Fibroblast of upper back skin (primary cell): ENCODE measurements at regions not wholly inside any gene's neighbourhood (a gene's known extent, or its start where the extent isn't known, plus 50 kb on each side); places are given as distances from the start of the nearest gene placed in this dataset.

Source experiments
- DNase-seq: peaks from one replicate; pipeline ENCODE4 v3.0.0-alpha.2; 2013

DNA sequence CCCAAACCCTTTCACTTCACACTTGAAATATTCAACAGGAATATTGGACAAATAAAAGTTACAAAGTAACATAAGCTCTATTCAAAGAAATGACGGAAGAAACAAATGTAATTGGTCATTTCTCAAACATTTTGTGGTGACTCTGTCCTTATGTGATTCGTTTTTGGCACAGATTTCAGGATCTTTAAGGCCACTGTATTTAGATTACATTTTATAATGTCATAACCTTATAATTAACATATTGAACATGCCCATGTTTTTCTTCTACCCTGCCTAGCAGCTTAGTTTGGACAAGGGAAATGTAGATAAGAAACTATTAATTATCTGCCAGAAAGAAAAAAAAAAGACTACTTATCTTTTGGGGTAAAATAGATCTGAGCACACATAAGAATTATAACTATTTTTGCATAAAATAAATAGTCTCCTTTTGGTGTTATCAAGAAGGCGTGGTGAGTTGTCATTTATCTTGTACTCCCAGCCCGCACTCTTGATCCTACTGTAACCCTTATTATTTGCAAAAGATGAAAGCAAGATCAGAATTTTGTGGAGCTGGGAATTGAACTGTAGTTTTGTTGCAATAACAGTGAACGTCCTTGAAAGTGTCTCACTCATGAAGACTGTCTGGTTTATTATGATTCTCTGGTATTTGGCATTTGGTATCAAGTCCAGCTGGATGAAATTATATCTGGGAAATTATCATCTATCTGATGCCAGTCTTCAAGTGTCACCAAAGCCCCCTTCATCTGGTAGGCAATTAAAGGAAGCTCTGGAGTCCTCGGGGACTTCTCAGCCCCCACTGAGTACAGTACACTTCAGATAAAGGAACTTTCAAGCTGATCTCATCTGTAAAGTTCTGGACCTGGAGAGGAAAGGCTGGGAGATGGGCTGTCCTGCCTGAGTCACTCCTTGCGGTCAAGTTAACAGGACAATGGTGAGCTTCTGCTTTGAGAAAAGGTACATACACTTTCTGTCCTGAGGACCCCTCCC, 175.7 kb upstream of the INHBA start:
- DNase-seq: peak; percentile 45

DNA sequence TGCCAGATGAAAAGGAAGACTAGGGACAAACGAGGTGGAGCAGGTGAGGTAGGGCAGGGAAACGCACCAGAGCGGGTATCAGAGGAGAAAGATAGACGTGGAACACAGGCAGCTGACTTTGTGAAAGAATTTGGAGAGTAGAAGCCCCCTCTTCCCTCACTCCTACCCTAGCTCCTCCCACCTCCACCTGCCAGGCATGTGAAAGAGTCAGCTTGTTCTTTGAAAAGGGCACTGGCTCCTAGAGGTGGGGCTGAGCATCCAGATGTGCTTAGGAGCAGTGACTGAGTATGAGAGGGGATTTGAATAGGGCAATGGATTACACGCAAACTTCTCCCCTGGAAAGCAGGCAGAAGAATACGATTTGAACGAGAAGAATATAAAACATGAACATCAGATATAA, 174.2 kb upstream of the INHBA start:
- DNase-seq: no peak

DNA sequence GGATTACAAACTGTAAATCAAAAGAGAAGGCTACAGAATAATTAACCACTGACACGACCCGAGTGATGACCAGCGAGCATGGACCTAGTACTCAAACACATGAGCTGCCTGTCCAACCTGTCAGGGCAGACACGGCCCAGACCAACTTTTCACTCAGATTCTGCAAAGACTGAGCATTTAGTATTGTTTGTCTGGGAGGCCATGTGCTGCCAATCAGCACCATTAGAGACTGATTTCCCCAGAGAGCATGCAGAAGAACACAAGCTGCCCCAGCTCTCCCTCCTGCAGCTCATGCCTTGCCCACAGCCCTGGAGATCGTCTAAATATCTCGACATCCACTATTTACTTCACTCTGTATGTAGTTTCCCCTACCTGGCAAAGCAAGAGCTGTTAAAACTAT, 172.6 kb upstream of the INHBA start:
- DNase-seq: no peak

DNA sequence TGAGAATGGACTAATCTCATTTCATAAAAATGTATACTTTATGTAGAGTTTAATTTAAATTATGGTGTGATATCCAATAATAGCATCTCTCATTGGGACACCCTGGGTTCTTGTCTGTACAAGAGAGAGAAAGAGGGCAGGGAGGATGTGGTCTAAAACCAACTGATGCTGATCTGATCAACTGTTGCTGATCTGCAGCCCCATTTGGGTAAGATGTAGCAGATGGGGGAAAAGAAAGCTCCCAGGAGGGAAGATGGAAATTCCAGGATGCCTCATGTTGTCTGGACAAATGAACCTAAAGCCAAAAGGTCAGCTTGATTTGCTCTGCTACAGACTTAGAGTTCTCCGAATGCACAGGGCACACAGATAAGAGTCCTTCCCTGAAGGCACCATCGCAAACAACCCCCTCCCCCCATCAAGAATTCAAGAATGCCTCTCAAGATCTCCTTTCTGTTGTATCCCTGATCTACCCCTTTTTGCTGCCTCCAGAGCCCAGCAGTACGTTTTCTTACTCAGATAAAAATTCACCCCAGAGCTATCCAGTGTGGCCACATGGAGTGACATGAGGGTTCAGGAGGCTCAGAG, 171.4 kb upstream of the INHBA start:
- peak; percentile 48 for DNase-seq

DNA sequence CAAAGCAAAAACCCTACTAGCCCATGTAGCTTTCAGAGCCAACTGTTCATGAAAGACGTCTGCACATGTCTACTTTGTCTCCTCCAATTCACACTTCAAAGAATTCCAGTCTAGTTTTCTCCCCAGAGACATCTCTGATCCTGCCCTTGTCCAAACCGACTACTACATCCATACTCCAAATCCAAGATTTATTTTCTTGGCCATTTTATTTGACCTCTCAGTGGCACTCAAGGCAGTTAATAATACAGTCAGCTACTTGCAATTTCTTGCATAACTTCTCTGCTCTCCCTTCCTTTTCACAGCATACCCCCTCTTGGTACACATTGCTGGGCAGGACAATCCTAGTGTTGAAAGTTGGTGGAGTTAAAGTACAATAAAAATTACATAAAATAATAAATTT, 170.9 kb upstream of the INHBA start:
- DNase-seq: peak; percentile 84

DNA sequence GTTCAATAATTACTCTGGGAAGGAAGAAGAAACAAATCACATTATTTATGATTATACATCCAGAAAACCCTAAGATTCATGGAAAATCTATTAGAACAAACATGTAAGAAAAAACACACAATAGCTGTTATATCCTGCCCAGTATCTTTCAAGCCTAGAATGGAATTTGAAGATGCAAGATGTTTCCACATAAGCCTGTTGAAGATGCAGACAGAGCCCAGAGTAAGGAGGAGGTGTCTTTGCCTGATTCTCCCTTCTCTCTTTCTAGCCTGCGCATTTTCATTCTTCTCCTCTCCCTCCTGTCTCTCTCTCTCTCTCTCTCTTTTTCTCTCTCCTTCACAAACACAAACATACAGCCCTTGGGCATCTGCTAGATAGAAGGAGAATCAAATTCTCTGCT, 170.1 kb upstream of the INHBA start:
- DNase-seq: peak; percentile 55

DNA sequence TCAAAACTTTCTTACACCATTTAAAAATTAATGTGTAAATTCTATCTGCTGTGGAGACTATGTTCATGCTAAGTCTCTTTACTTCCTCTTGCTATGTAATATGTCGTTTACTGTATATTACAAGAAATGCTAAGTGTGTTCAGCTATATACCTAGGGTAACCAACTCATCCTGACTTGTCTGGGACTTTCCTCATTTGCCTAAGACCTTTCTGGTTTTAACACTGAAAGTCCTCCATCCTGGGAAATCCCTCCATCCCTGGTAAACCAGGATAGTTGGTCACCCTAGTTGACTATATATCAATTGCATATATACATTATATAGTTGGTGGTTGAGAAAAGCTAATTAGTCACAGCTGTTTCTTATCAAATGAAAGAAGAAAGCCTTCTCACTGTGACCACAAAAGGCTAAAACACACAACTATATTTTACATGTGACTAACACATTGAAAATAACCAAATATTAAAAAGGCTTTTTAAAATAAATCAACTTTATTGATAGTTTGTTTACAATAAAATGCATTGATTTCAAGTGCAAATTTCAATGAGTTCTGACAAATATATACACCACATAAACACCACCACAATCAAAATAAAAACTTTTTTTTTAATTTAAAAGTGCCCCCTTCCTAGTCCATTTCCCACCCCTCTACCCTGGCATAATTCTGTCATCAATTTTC, 167.7 kb upstream of the INHBA start:
- peak; percentile 76 for DNase-seq

DNA sequence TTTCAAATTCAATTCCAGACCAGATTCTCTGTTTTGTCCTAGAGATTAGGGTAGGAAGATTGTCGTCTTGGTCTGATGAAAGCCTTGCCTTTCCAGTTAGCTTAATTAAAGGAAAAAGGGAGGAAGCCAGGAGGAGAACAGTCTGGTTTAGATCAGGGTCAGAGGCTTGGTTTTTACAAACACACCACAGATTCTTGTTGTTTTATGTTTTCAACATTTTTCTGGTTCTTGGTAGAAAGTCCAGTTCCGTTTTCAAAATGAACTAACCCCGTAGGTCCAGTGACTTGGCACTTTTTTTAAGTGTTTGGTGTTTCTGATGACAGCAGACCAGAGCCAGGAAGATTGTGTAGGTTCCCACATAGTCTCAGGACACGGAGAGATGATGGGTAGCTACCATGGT, 167.1 kb upstream of the INHBA start:
- no peak for DNase-seq

DNA sequence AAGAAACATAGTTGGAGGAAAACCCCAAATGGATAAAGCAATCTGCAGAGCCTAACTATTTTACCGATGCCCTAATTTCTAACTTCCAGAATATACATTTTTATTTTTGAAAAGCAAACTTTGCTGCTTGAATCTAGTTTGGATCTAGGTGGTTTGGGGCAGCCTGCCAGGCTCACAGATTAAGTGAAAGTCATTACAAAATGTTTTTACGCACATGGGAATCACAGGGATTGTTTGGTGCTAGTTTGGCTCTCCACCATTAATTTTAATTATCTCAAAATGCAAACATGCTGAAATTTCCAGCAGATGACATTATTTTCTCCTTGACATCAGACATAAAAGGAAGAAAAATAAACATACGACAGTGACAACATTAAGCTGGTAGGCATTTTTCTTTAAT, 166.7 kb upstream of the INHBA start:
- DNase-seq: peak; percentile 38

DNA sequence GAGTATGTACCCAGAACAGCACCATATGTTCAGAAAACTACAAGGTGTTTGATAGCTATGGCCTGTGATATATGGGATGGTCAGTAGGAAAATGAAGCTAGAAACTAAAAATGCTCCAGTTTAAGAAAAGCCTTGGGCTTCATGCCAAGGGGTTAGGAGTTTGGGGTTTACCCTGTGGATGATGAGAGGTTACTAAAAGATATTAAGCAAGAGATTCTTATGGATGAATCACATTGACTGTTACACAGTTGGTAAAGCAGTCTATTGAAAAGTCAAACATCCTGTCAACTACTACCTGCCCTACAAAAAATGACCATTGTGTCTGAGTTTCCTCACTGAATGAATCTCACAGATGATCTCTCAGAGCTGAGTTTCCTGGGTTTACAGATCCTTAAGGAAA, 166.2 kb upstream of the INHBA start:
- peak; percentile 91 for DNase-seq

DNA sequence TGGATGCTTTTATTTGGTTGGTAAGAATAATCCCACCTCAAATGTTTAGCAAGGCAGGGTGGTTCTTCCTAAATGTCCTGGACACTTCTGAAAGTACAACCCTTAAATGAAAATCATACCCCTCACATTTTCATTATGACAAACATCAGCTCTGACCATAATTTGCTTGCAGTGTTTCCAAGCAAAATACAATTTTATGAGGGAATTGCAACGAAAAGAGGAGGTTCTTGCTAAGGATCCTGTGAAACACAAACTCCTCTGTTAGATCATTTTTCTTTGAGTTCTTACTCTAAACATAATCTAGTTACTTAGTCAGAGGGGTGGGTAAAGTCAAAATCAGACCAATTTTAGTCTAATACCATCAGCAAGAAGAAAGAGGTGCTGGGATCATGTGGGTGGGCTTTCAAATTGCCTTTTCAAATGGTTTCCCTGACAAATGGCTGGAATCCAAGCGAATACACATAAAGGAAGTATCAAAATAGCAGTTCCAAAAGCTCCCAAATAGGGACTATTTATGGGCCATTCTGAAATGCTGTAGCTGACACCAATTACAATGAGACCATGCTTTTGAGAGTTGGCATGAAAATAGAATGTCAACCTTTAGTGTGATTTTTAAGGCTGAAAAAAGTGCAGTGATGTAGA, 164.9 kb upstream of the INHBA start:
- DNase-seq: no peak

DNA sequence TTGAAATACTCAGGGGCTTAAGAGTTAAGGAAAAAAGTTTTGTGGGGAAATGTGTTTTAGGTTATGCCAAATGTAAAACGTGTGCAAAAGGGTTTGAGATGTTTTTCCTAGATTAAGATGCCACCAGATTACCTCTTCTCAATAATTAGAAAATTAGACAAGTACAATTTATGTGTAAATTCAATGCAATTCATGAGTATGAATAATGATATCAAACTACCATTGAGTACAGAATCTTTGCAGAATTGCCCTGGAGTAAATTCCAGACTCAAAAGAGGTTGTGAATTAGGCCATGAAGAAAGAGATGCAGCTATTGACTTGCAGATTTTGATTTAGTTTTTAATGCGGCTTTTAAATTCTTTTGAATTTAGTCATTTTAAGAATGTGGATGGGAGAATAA, 159.4 kb upstream of the INHBA start:
- DNase-seq: no peak

DNA sequence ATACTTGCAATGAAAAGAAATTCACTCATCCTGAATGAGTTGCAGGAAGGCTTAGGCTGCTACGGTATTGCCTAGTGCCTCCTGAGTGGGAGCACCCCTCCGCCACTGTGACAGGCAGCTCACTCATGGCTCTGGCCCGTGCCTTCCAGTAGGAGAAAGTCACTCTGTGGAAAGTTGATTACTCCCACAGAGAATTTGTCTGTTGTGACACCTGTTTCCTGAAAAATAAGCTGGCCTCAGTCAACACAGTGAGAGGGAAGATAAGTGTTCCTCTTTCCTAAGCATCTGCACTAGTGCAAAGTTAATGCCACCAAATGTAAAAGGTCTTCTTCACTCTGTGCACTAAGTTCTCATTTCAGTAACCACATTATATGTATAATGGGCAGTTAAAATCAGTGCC, 158.8 kb upstream of the INHBA start:
- DNase-seq: no peak

DNA sequence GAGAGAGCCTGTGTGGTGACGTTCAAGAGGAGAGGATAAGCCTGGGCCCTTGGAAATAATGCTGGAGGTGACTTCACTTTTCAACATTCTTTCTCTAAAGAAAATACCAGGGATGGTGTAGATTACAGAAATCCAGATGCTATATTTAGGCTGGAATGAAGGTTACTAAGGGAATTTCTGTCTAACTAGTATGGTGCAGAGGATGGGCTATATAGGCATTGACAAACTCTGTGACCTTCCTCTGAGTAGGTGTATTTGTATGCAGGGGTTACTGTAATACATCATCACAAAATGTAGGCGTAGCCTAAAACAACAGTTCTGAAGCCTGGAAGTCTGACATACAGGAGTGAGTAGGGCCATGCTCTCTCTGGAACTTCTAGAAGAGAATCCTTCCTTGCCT, 155.3 kb upstream of the INHBA start:
- peak; percentile 66 for DNase-seq

DNA sequence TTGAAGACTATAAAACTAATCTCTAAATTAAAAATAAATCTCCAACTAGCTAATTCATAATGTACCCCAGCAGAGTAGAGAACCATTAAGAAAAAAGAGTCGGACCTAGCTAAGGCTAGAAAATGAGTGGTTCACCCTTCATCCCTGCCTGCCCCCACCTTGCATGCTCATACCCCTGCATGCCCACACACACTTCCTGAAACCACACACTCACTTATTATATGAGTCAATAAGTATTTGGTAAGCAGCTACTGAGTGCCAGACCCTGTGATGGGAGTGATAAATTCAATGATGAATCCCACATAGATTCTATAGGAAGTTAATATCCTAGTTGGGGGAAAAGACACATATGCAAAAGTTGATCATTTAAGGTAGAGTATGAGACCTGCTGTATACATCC, 152.9 kb upstream of the INHBA start:
- DNase-seq: peak; percentile 28

DNA sequence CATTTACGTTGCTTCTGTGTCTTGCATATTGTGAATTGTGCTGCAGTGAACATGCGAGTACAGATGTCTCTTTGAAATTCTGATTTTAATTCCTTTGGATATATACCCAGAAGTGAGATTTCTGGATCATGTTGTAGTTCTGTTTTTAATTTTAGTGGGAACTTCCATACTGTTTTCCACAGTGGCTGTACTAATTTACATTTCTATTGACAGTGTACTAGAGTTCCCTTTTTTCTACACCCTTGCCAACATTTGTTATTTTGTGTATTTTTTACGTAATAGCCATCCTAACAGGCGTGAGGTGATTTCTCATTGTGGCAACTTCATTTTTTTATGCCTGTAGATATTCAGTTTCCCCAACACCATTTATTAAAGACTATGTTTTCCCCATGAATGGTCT, 144.7 kb upstream of the INHBA start:
- DNase-seq: no peak

DNA sequence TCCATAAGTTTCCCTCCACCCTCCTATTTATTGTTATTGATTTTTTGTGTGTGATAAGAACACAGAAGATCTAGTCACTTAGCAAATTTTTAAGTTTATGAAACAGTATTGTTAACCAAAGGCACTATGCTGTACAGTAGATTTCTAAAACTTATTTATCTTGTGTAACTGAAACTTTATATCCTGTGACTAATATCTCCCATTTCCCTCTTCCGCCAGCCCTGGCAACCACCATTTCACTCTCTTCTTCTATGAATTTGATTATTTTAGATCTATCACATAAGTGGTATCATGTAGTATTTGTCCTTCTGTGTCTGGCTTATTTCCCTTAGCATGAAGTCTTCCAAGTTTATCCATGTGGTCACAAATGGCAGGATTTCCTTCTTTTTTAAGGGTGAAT, 144.3 kb upstream of the INHBA start:
- no peak for DNase-seq

DNA sequence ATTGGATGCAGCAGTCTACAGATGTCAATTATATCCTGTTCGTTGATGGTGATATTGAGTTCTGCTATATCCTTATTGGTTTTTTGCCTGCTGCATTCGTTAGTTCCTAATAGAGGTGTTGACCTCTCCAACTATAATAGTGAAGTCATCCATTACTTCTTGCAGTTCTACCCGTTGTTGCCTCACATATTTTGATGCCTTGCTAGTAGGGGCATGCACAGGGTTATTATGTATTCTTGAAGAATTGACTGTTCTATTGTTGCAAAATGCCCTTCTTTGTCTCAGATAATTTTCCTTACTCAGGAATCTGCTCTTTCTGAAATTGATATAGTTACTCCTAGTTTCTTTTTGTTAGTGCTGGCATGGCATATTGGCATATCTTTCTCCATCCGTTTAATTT, 140.1 kb upstream of the INHBA start:
- no peak for DNase-seq

DNA sequence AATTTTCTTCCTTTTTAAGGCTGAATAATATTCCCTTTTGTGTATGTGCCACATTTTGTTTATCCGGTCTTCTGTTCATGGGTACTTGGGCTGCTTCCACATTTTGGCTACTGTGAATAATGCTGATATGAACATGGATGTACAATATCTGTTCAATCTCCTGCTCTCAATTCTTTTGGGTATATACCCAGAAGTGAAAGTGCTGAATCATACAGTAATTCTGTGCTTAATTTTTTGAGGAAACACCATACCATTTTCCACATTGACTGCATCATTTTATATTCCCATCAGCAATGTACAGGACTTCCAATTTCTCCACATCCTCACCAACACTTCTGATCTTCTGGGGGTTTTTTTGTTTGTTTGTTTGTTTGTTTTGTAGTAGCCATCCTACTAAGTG, 135.0 kb upstream of the INHBA start:
- no peak for DNase-seq

DNA sequence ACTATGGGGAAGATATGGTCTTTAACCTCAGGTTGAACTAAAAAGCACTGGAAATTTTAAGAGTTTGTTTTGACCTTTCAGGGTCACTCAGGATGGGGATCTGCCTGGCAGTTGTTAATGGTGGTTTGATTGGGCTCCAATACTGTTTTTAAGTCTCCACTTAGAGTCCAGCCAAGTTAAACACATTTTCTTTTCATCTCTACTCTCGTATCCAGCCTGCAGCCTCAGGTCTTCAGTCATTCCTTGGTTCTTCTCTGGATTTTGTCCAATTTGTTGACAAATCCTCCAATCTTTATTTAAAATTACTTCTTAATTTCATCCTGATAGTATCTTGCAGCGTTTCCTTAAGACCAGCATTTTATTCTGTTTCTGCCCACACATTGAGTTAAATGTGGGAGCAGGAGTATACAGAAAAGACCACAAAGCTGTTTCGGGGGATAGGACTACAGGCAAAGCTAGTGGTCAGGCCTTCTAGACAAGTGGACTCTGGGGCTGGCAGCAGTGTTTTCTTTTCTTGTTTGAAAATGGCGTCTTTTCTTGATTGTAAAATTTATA, 133.2 kb upstream of the INHBA start:
- peak; percentile 27 for DNase-seq

DNA sequence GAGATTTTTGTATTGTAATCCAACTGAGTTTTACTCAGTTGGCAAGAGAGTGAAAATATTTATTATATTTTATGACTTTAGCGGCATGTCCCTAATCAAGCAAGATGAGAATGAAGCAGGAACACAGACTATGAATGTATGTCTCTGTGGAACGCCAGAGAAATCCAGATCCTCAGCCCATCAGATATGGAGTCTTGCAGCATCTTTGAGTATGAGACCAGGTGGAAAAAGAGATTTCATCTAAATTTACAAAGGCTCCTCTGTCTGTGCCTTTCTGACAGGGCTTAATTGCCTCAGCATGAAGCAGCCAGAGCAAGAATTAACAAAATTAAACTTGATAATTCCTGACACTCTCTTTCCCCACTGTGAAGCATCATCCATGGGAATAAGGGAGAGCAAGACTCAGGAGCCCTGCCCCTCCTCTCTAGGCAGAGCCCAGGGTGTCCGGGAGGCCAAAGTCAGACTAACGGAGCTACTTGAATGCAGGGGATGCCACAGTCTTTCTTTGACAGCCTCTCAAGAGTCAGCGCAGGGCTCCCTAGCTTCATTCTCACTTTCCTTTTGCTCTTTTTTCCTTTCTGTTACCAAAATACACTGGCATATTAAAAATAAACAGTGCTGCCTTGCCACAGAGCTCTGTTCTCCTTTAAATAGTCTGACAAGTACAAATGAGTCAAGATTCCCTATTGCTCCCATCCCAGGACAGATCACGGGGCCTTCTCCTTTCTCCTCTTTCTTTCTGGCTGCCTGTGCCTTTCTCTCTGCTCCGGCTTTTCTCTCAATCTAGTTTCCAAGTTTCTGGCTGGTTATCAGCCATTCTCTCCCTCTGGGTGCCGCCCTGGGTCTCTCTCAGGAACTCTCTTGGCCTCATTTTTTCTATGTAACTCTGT, 132.2 kb upstream of the INHBA start:
- no peak for DNase-seq

DNA sequence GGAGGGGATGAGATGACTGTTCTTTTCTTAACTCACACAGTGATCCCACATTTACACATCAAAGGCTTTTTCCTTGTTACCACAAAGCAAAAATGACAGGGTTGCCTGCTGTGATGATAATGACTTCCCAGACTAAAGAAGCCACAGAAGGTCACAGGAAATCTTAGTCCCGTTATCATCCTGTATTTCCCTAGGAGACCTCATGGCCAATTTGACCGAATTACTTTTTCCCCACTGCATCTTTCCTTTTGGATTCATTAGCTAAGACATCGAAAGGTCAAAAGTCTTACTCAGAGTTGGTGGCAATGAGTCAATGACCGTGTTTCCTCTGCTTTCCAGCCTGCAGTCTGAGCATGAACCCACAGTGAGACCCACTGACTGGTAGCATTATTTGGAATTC, 130.1 kb upstream of the INHBA start:
- DNase-seq: peak; percentile 27
